ENCODE measurements at regions not wholly inside any gene's neighbourhood (a gene's known extent, or its start where the extent isn't known, plus 50 kb on each side); places are given as distances from the start of the nearest gene placed in this dataset.

- TF ChIP-seq POLR2A (IDR thresholded peaks at IDR 0.05) = no peak
- no peak for TF ChIP-seq CTCF (IDR thresholded peaks at IDR 0.05)
These were observed 88.1 kb upstream of the FAM204A start for GRCh38 chr10:118430190-118430589.

Measured in heart left ventricle (tissue), 13 donors.